Daoy (cell line): ENCODE measurements at regions not wholly inside any gene's neighbourhood (a gene's known extent, or its start where the extent isn't known, plus 50 kb on each side); places are given as distances from the start of the nearest gene placed in this dataset.
A peak's percentile ranks its signal among the peaks of the same experiment; 100 is the strongest.
"Not testable (repeated sequence)": the region's sequence is repeated elsewhere in the genome, so short reads cannot be mapped to it uniquely, and the experiment has no call there.

Source experiments
- DNase-seq: peaks from one replicate; pipeline ENCODE4 v3.0.0-alpha.2; 2015; ENCODE audit warnings: low read depth

GRCh38 chr9:61523897-61524620 is 334.2 kb downstream of the SPATA31A7 start:
- peak; percentile 51 for DNase-seq

DNA sequence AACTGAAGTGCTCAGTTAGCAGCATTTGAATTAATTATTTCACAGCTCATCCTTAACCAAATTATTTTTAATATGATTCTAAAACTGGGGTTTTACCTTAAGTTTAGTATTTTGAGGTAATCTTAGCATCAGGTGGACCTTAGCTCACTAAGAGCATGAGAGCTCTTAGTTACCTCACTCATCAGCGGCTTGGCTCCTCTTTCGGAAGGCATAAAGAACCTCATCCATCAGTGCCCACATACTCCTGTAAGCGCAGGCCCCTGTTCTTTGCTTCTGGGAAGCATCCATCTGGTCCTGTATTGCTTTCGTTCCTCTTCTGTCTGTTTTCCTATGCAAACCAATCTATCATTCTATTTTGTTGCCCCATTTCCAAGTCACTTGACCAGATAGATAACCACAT is 335.8 kb downstream of the SPATA31A7 start:
- DNase-seq = not testable (repeated sequence)

GRCh38 chr9:61550101-61550748 is 360.4 kb downstream of the SPATA31A7 start:
- not testable (repeated sequence) for DNase-seq

DNA sequence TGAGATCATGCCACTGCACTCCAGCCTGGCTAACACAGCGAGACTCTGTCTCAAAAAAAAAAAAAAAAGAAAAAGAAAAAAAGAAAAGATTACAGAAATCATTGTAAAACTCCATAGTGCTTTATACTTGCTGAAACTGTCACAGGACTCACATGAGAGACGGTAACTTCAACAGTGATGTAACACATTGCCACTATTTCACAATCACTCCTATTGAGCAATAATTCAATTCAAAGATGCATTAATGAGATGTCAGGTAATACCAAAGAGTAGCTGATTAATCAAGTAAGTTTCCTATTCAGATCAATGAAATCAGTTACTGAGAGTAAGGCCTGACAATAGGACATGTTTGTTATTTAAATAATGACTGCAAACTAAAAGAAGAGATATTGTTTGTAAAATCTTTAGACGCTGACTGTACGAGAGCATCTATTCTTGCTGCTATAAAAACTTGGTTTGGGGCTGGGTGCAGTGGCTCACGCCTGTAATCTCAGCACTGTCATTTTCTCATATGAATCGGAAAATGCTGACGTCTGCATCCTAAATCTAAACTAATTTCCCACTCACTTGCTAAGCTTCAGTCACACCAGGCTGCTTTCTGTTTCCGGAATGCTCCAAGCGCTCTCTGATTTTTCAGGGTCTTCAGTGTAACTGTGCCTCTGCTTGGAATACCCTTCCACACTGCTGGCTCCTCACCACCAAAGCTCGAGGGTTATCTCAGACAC is 381.7 kb downstream of the SPATA31A7 start:
- not testable (repeated sequence) for DNase-seq

- DNase-seq = peak; percentile 95
Observed at GRCh38 chr9:61572364-61572763, 382.5 kb downstream of the SPATA31A7 start.

DNA sequence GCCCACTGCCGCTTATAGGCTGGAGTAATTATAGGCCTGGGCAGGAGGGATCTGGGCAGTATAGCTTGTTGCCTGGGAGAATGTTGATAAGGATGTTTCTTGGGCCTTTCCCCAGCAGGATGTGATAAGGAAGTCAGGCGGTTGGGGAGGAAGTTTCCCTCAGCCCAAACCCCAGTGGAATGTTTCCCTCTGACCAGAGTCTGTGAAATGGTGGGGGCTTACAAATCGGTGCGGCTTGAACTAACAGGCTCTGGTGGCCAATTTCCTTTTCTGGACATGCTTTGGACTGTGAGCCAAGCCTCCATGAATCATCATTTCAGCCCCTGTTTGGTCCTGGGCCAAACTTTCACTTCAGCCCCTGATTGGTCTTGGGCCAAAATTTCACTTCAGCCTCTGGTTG is 383.6 kb downstream of the SPATA31A7 start:
- peak; percentile 92 for DNase-seq
